ENCODE measurements at regions not wholly inside any gene's neighbourhood (a gene's known extent, or its start where the extent isn't known, plus 50 kb on each side); places are given as distances from the start of the nearest gene placed in this dataset.

- TF ChIP-seq BHLHE40 (IDR thresholded peaks at IDR 0.05; ENCODE audit: borderline replicate concordance), result no peak
- TF ChIP-seq FOXK2 (IDR thresholded peaks at IDR 0.05), result no peak
- no peak for TF ChIP-seq SP1 (IDR thresholded peaks at IDR 0.05)
- TF ChIP-seq ELF4 (IDR thresholded peaks at IDR 0.05), result no peak
- no peak for TF ChIP-seq ARNT (IDR thresholded peaks at IDR 0.05)
- TF ChIP-seq HDGF (IDR thresholded peaks at IDR 0.05; ENCODE audit: borderline replicate concordance), result no peak
- TF ChIP-seq FOXM1 (IDR thresholded peaks at IDR 0.05; ENCODE audit: borderline replicate concordance), result no peak
- TF ChIP-seq TARDBP (IDR thresholded peaks at IDR 0.05), result no peak
- TF ChIP-seq CTBP1 (IDR thresholded peaks at IDR 0.05; ENCODE audit: borderline replicate concordance), result no peak
Measured at GRCh38 chr3:148243609-148244008, 454.1 kb upstream of the AGTR1 start.

Data from HEK293T (cell line).